A673 (cell line): ENCODE measurements at regions not wholly inside any gene's neighbourhood (a gene's known extent, or its start where the extent isn't known, plus 50 kb on each side); places are given as distances from the start of the nearest gene placed in this dataset.

Experiments used
- CTCF ChIP-seq: fragments of 300-800, 200-600 bp; sonication (generic); conservative IDR thresholded peaks from 2 replicates; pipeline ENCODE4 v1.5.1; 2017; ENCODE audit warnings: low read depth, mild to moderate bottlenecking, antibody characterized with exemption, low read length, moderate library complexity, mixed read lengths
- EZH2 ChIP-seq: fragments of 200-600 bp; sonication (generic); IDR thresholded peaks from 2 replicates; pipeline ENCODE4 v1.6.1; 2017; ENCODE audit warnings: borderline replicate concordance, low read depth, mild to moderate bottlenecking, mixed read lengths, antibody characterized with exemption, low read length; ENCODE audit not compliant: poor library complexity, severe bottlenecking

- TF ChIP-seq CTCF (no peak), EZH2 (no peak)
These were observed 167.1 kb upstream of the MYCN start for GRCh38 chr2:15773204-15773603.
